ENCODE measurements at regions not wholly inside any gene's neighbourhood (a gene's known extent, or its start where the extent isn't known, plus 50 kb on each side); places are given as distances from the start of the nearest gene placed in this dataset.

- in situ Hi-C loops (cut with HindIII; ENCODE audit: low sequenced_read_pairs): no loop called here
- no peak for DNase-seq (ENCODE audit: low spot score)
These were observed 120.7 kb upstream of the SPATA13 start for GRCh38 chr13:24039621-24040475.

DNA sequence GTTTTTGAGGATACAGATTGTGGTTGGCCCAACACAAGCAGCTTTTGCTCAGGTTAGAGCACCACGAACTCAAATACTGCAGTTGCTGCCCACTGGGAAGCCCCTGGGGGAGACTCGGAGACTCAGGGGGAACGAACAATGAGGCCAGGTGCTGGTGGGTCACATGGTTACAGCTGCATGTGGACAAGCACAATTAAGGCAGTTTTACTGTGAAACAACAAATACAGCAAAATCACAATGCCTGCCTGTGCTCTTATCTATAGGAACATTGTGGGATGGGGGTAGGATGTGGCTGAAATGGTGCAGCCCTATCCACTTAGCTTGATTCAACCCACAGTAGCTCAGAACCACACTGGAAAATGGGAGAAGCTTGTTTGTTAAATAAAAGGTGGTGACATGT lies 119.7 kb upstream of the SPATA13 start:
- in situ Hi-C loops (cut with HindIII; ENCODE audit: low sequenced_read_pairs): no loop called here

DNA sequence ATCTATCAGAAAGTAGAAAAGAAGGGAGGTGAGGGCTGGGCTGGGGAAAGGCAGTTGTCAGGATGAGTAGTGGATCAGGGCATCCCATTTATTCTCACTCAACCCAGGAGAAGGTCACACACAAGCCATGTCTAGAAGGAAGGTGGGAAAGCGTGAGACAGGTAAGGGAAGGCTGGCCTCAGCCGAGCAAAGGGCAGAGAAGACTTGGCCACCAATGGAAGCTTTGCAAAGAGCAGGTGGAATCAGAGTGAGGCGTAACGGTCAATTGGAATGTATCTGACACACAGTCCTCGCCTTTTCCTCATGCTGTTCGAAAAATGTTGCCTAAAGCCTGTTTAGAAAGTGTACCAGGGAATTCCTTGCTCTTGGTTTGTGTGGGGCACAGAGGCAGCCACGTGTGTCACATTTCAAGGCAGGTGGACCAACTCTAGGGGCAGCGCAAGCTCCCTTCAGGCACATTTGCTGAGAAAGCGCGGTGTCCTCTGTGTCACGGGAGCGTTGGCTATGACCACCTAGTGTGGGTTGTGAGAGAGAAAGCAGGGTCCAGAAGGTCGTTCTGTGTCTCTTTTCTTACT lies 118.8 kb upstream of the SPATA13 start:
- DNase-seq (ENCODE audit: low spot score): no peak
- in situ Hi-C loops (cut with HindIII; ENCODE audit: low sequenced_read_pairs): no loop called here

More for the DNA sequence above, 119.7 kb upstream of the SPATA13 start:
- DNase-seq (ENCODE audit: low spot score): no peak

DNA sequence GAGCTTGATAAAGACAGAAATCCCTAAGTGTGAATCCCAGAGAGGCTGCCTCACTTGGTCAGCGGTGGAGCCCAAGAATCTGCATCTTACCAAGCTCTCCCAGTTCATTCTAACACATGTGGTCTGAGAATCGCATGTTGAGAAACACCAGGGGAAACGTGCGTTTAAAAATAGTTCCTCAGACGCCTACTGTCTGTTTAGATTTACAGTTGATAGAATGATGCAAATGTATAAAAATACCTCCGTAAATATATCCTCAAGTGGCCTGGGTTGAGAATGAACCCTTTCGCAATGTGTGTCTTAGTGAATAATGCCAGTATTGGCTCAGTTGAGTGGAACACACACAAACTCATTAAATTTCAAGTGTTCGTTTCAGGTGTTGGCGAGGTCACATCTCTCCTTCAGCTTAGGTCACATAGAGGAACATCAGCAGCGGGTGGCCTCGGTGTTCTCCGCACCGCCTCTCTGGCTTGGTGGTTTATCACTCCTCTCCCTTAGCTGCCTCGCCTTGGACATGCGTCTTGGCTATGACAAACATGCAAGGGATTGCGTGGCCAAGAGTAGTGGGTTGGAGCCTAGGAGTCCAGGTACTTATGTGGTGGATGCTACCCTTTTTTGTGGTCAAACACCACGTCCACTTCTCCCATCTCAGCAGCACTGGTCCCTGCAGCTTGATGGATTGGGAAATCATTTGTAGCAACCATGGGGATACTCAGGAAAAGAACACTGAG lies 117.6 kb upstream of the SPATA13 start:
- no peak for DNase-seq (ENCODE audit: low spot score)
- in situ Hi-C loops (cut with HindIII; ENCODE audit: low sequenced_read_pairs): no loop called here

DNA sequence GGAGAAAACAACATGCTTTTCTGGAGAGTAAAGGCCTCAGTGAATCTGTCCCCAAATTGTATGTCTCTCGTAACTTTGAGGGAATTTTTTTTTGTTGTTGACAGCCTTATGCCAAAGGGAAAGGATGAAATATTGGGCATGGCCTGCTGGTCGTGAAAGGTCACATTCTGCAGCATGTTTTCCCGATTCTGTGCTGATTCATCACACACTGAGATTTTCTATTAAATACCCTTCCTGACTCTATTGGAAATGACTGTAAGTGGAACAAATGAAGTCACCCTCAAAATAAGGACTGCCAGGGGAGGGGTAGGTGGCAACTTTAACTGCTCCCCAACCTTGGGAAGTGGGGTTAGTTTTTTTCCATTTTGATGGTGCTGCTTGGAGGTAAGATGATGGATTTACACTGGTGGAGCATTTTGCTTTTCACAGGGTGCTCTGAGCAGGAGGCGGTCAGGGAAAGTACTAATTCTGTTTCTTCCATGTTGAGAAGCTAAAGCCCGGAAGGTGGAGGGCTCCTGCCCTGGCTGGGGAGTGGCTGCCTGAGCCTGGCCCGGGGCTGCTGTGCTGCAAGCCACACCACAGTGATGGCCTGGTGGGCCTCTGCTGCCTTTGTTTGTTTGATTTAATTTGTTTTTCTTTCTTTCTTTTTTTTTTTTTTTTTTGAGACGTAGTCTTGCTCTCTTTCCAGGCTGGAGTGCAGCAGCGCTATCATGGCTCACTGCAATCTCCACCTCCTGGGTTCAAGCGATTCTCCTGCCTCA lies 116.8 kb upstream of the SPATA13 start:
- in situ Hi-C loops (cut with HindIII; ENCODE audit: low sequenced_read_pairs): no loop called here

DNA sequence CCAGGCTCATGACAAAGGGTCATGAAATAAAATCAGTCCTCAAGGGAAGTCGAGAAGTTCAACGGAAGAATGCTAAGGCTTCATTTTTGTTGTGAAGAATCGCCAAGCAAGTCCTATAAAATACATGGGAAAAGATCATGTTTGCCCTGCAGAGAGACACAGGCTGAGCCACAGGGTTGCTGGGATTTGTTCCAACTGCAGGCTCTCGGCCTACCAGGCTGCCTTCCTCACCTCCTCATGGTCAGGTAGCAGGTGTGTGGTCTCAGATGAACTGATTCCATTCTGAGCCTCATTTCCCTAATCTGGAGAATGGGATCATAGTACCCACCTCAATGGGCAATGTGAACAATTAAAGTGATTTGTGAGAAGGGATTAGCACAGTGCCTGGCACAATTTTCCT lies 114.9 kb upstream of the SPATA13 start:
- DNase-seq (ENCODE audit: low spot score): no peak
- in situ Hi-C loops (cut with HindIII; ENCODE audit: low sequenced_read_pairs): no loop called here

More for the DNA sequence above, 116.8 kb upstream of the SPATA13 start:
- no peak for DNase-seq (ENCODE audit: low spot score)

DNA sequence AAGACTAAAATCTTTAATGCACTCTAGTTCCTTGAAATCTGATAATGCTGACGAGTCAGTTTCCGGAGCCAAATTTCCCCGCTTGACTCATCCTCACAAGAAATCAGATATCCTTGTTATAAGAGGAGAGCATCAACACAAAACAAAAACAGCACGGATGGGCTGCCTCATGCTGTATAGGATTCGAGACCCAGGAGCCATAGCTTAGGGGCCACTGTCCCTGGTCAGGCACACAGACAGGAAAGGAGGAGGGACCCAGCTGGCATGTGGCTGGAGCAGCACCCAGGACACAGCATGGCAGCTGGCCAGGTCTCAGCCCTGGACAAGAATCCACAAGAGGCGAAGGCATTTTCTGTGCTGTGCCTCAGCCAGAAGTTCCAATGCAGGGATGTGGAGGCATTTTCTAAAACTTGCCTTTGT lies 110.2 kb upstream of the SPATA13 start:
- in situ Hi-C loops (cut with HindIII; ENCODE audit: low sequenced_read_pairs): no loop called here
- DNase-seq (ENCODE audit: low spot score): peak; percentile 25

DNA sequence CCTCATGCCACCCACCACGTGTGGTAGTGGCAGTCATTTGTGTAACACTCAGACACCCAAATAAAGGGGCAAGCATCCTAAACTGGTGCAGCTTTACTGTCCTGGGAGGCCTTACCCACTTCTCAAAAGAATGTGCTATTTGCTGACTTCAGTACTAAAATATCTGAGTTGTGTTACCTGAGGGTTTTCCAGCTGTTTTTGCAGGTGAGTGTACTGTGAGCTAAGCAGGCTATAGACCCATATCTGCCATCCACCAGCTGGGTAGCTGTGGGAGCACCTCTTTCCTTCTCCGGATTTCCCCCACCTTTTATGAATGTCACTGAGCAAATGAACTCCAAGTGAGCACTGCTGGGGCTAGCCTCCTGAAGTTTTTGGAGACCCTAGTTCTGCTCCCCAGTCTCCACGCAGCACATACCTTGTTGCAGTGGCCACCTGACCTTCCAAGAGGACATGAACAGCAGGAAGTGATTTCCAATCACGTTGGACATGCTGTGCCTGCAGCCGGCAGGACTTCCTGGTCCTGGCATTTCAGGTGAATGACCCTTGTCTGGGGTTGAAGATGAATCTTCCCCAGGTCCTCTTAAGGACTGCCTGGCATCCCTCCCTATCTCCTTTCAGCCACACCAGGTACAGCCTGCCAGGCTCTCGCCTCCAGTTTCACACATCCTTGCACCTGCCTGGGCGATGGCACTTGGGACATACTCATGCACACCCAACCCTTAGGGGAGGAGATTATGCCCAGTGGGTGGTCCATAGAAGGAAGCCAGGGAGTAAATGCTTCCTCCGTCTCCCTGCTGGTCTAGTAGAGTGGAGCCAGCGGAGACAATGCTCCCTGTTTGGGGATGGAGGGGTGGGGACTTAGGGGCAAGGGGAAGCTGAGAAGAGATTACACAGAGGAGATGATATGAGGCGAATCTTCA lies 109.5 kb upstream of the SPATA13 start:
- DNase-seq (ENCODE audit: low spot score): no peak
- in situ Hi-C loops (cut with HindIII; ENCODE audit: low sequenced_read_pairs): no loop called here

- in situ Hi-C loops (cut with HindIII; ENCODE audit: low sequenced_read_pairs): no loop called here
- no peak for DNase-seq (ENCODE audit: low spot score)
These were observed 107.7 kb upstream of the SPATA13 start for GRCh38 chr13:24052547-24053518.

DNA sequence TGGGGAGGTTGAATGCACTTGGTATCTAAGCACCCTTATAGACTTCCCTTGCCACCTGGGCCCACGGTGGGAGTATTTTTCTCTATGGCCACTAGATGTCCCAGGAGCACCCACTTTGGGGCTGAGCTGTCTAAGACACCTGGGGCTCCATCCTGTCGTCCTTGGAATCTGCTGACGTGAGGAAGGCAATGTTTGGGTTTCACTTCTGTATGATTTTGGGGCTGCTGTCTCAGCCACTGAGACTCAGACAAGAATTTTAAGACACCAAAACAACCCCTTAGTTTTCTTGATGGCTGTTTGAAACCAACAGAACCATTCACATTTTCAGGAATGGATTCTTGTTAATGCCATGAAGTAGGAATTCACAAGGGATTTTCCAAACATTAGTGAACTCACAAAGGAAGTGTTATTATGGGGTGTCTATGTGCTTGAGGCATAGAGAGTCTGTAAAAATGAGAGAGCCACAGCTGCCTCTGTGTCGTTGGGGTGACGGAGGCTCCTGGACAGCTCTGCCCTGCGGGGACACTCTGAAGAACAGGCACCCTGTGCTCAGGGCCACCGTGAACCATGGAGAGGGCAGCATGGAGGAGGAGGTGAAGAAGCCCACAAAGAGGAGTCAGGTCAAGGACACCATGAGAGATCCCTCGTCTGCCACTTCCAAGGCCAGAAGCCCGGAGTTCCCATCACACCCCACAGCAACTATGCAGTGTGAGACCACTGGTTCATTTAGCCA lies 106.8 kb upstream of the SPATA13 start:
- in situ Hi-C loops (cut with HindIII; ENCODE audit: low sequenced_read_pairs): no loop called here
- DNase-seq (ENCODE audit: low spot score): peak; percentile 63

DNA sequence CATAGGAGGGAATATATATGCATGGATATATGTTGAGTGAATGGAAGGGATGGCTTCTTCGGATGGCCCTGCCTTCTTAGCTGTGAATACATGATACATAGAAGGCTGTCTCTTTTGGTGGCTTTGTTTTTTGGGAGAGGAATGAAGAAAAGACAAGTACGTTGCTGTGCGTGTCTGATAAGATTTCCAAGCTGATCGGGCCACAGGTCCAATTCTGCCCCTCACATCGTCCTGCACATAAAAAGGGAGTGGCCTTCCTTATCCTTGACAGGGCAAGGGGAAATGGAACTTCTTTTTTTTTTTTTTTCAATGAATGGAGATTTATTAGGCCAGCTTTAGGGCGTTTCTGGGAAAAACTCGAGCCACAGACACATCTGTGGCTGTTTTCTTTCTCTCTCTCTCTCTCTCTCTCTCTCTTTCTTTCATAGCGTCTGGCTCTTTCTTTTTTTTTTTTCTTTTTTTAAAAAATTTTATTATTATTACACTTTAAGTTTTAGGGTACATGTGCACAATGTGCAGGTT lies 103.8 kb upstream of the SPATA13 start:
- DNase-seq (ENCODE audit: low spot score): no peak
- in situ Hi-C loops (cut with HindIII; ENCODE audit: low sequenced_read_pairs): no loop called here

GRCh38 chr13:24060993-24061392 lies 99.5 kb upstream of the SPATA13 start:
- DNase-seq (ENCODE audit: low spot score): no peak
- in situ Hi-C loops (cut with HindIII; ENCODE audit: low sequenced_read_pairs): no loop called here

GRCh38 chr13:24063281-24063877 lies 97.1 kb upstream of the SPATA13 start:
- no peak for DNase-seq (ENCODE audit: low spot score)
- in situ Hi-C loops (cut with HindIII; ENCODE audit: low sequenced_read_pairs): no loop called here

DNA sequence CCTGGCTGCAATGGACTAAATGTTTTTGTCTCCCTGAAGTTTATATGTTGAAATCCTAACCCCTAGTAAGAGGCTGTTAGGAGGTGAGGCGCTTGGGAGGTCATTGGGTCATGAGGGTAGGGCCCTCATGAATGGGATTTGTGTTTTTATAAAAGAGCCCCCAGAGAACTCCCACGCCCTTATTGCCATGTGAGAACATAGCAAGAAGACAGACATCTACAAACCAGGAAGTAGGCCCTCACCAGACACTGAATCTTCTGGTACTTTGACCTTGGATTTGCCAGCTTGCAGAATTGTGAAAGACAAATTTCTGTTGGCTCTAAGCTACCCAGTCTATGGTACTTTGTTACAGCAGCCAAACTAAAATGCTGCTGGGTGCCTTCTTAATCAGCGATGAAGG lies 96.1 kb upstream of the SPATA13 start:
- in situ Hi-C loops (cut with HindIII; ENCODE audit: low sequenced_read_pairs): no loop called here
- DNase-seq (ENCODE audit: low spot score): no peak

DNA sequence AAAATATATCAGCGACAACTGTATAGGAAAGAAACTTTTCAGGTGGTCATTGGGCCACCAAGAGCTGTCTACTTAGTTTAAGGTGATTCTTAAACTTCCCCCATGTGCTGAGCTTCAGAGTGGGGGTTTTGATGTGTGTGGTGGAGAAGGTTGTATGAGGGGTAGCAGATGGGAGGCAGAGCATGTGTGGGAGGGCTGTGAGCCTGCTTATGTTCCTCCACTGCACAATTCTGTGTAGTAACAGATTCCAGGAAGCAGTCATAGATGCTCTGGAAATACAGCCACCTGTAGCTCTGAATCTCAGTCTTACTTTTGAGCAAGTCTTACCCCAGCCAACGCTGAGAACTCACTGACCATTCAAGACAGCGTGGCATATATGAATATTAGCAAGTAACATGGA lies 95.3 kb upstream of the SPATA13 start:
- in situ Hi-C loops (cut with HindIII; ENCODE audit: low sequenced_read_pairs): no loop called here
- no peak for DNase-seq (ENCODE audit: low spot score)
